Brain microvascular endothelial cell (primary cell): ENCODE measurements at regions not wholly inside any gene's neighbourhood (a gene's known extent, or its start where the extent isn't known, plus 50 kb on each side); places are given as distances from the start of the nearest gene placed in this dataset.
A peak's percentile ranks its signal among the peaks of the same experiment; 100 is the strongest.
"Not testable (repeated sequence)": the region's sequence is repeated elsewhere in the genome, so short reads cannot be mapped to it uniquely, and the experiment has no call there.

Experiments
- DNase-seq: peaks from one replicate; pipeline ENCODE4 v3.0.0-alpha.2; 2020
- H3K27ac ChIP-seq: fragments of 250-450 bp; sonication (Bioruptor Pico); 2 replicates; pipeline ENCODE4 v1.5.1; 2020; ENCODE audit warnings: mild to moderate bottlenecking, moderate library complexity
- H3K27me3 ChIP-seq: fragments of 250-450 bp; sonication (Bioruptor Pico); replicated peaks from 2 replicates; pipeline ENCODE4 v1.5.1; 2020; ENCODE audit warnings: mild to moderate bottlenecking
- H3K36me3 ChIP-seq: fragments of 250-450 bp; sonication (Bioruptor Pico); replicated peaks from 2 replicates; pipeline ENCODE4 v1.5.1; 2020; ENCODE audit warnings: mild to moderate bottlenecking
- H3K4me3 ChIP-seq: 2 replicates; pipeline ENCODE4 v1.5.1; 2011; ENCODE audit warnings: low read depth, mild to moderate bottlenecking, control low read depth, low read length, moderate library complexity
- in situ Hi-C: cut with HindIII; loops from 2 replicates; pipeline ENCODE4 v1.10.0; 2017; ENCODE audit warnings: low sequenced_read_pairs, low pct_ligation_motif_present
- TF ChIP-seq, protein P1 (sequence below): IDR thresholded peaks from 2 replicates; pipeline ENCODE4 v1.5.1; 2011; ENCODE audit warnings: low read depth, mild to moderate bottlenecking, moderate library complexity, low read length, control low read depth, inconsistent platforms; ENCODE audit errors: missing control alignments

DNA sequence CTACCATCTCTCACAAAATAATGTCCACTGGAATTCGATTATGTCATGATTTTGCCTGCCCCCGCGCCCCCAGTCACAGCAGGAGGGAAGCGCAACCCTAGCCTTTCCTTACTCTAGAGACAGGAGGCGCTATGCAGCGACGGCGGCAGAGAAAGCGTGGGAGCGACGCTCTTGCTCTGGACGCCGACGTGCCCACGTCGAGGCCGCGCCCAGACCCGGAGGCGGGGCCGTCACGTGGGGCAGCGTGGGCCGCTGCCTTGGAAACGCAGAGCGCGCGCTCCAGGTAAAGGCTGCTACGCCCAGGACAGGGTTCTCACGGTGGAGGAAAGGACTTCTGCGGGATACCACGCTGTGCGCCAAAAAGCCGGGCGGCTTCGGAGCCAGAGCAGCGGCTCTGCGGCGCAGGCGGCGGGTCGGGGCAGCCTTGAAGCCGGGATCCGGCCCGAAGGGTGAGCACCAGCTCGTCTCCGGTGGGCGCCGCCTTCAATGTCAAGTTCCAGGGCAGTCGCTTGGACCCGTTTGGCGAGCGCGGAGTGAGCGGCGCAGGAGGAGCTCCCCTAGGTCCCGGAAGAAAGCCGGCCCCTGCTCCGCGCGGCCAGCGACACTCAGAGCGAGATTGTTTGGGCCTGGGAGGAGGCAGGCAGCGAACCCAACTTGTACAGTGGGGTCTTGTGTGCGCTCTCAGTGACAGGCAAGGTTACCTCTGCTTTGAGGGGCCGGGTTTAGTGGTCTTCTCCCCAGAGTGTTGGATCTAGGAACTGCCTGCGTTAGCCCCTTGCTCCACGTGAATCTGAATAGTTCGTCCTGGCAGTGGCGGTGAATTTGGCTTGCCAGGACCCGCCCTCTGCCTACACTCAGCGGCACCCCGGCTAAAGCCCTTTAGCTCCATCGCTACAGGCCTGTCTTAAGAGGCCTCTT lies 121.7 kb downstream of the MRPL57 start:
- Histone ChIP-seq H3K4me3 (peak overlapping the region; percentile 90), H3K36me3 (no peaks in the 10 kb centered on the region), H3K27ac (peak overlapping the region; percentile 4), H3K27me3 (no peaks in the 10 kb centered on the region)
- DNase-seq: peak; percentile 78
- in situ Hi-C loops: no loop called here
- TF ChIP-seq, protein P1, sequence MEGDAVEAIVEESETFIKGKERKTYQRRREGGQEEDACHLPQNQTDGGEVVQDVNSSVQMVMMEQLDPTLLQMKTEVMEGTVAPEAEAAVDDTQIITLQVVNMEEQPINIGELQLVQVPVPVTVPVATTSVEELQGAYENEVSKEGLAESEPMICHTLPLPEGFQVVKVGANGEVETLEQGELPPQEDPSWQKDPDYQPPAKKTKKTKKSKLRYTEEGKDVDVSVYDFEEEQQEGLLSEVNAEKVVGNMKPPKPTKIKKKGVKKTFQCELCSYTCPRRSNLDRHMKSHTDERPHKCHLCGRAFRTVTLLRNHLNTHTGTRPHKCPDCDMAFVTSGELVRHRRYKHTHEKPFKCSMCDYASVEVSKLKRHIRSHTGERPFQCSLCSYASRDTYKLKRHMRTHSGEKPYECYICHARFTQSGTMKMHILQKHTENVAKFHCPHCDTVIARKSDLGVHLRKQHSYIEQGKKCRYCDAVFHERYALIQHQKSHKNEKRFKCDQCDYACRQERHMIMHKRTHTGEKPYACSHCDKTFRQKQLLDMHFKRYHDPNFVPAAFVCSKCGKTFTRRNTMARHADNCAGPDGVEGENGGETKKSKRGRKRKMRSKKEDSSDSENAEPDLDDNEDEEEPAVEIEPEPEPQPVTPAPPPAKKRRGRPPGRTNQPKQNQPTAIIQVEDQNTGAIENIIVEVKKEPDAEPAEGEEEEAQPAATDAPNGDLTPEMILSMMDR: peak; percentile 89

DNA sequence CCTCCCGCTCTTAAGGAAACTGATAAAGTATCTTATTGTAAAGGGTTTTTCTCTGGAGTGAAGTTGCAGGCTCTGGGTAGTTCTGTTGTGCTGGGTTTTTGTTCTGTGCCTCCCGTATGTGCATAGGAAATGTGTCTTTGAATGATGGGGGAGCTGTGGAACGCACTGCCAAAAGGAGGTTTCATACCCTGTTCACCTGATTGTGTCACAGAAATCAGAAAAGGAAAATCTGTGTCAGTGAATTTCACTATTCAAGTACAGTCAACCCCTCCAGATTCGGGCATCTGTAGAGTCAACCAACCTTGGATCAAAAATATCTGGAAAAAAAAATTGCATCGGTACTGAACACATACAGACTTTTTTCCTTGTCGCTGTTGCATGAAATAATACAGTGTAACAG lies 127.8 kb downstream of the MRPL57 start:
- in situ Hi-C loops: no loop called here
- Histone ChIP-seq H3K36me3 (no peaks in the 10 kb centered on the region), H3K27ac (no peak overlapping the region), H3K27me3 (no peaks in the 10 kb centered on the region), H3K4me3 (no peak overlapping the region)
- DNase-seq: no peak
- TF ChIP-seq, protein P1: no peak

DNA sequence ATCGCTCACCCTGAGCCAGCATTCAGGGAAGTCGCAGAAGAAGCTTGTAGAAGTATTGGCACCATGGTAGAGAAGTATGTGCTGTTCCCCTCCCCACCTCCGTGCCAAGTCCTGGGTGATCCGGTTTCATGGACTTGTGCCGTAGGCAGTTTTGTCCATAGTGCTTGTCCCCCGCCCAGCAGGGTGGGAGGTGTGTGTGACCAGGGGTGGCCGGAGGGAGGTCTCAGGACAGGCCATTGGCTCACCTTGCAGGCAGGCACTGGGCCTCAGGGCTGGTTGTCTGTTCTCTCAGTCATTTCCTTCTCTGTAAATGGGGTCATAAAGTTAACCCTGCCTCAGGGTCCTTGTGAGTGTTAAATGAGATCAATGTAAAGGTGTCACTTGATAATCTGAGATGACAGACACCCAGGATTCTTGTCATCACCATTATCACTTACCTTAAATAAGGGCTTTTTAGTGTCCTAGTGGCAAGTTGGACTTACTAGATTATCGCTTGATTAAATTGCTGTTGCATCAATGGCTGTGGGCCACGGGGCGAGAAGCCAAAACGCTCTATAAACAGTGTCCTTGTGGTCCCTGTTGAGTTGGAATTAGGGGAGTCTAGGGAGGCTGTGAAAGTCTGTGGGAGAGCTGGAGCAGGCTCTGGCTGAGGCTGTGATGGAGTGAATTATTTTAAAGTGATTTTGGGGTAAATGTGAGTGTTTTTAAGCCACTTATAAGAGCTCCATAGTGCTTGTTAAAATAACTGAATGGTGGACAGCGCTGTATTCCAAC lies 130.0 kb downstream of the MRPL57 start:
- not testable (repeated sequence) for H3K27ac ChIP-seq

DNA sequence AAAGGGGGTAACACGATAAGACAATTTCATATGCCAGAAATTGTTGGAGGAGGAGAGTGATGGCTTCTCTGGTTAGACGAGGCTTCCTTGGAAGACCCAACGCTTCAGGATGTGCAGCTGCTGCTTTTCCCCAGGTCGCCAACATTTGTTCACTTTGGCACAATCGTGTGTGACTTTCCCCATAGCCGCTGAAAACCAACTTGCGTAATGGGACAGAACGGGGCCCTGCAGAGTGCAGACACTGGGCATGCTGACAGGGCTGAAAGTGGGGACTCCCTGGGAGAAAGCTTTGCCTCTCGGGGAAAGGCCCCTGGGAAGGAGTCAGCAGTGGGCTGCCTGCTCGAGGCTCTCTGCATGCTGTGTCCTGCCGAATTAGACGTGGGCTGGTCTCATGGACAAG lies 130.7 kb downstream of the MRPL57 start:
- DNase-seq, H3K27me3 ChIP-seq, H3K36me3 ChIP-seq, H3K4me3 ChIP-seq, H3K27ac ChIP-seq, in situ Hi-C loops: not testable (repeated sequence)

More for the DNA sequence above, 130.0 kb downstream of the MRPL57 start:
- H3K36me3 ChIP-seq, in situ Hi-C loops, DNase-seq, H3K27me3 ChIP-seq, H3K4me3 ChIP-seq: not testable (repeated sequence)

DNA sequence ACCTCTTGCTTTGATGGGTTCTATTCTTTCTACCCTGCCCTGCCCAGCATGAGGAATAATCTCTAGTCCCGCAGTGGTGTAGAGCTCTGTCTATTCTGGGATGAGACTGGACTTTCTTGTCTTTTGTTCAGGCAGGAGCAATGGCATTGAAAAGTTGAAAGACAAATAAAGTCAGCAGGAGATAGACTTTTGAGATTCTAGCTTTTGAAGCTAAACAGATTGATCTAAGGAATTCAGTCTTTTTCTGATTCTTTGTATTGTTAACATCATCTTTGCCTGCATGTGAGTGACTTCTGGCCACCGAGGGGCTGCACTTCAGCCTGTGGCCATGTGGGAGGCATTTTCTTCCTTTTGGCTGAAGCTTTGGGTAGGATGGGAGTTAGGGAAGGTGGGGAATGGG lies 132.4 kb downstream of the MRPL57 start:
- Histone ChIP-seq H3K36me3 (no peaks in the 10 kb centered on the region), H3K27ac (no peak overlapping the region), H3K27me3 (no peaks in the 10 kb centered on the region), H3K4me3 (no peak overlapping the region)
- in situ Hi-C loops: no loop called here
- DNase-seq: no peak
- TF ChIP-seq, protein P1: no peak

DNA sequence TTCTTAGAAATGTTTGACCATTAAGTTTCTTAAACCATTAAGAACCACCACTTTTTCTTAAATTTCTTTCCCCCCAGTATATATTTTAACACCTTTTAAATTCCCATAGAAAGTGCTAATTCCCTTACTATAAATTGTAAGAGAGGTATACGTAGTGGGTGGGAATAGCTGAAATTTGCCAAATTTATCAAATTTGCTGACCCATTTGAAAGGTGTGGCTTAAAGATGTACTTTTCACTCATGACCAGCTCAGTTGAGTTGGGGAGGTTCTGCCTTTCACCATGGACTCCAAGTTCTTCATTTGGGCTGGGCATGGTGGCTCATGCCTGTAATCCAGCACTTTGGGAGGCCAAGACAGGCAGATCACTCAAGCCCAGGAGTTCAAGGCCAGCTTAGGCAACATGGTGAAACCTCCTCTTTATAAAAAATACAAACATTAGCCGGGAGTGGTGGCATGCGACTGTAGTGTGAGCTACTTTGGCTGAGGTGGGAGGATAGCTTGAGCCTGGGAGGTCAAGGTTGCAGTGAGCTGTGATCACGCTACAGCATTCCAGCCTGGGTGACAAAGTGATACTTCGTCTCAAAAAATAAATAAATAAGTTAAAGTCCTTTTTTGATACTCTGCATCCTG lies 133.2 kb downstream of the MRPL57 start:
- no peak for DNase-seq
- TF ChIP-seq, protein P1: no peak
- Histone ChIP-seq H3K27me3 (no peaks in the 10 kb centered on the region), H3K4me3 (no peak overlapping the region), H3K36me3 (no peaks in the 10 kb centered on the region), H3K27ac (no peak overlapping the region)
- in situ Hi-C loops: no loop called here
